ENCODE measurements at regions not wholly inside any gene's neighbourhood (a gene's known extent, or its start where the extent isn't known, plus 50 kb on each side); places are given as distances from the start of the nearest gene placed in this dataset.

DNA sequence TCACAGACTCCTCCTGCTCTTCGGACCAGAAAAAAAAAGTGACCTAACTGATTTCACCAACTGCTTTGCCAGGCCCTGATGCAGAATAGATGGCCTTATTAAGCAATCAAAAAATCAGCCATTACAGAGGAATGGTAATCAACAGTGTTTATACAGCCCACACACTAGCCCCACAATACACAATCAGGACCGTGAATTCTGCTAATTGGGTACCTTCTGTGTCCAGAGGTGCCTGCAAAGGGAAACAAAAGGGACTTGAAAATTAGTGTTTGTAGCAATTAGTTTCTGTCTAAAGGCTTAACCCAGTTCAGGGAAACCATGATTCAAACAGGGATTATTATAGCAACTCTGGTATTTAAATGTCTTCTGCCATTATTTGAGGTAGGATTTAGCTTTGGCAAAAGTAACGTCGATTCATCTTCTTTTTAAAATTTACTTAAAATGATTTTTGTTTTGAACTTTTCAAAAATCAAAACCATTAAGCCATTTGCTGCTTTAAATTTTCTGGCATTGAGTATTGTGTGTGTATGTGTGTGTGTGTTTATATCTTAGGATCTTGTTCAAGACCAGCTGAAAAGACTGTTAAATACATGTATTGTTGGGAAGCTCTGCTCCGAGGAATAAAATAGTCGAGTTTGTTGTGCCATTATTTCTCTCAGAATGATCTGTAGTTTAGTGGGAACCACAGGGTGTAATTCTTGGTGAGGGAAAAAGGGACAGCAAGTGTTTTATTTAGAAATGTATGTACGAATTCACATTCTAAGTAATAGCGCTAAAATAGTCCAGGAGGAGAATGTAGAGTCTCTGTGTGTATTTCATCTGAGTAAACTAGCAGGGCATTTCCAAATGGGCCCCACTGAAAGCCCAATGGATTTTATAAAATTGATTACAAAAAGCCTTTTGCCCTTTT lies 156.1 kb downstream of the PTCSC3 start:
- no peak for TF ChIP-seq EGR1 (IDR thresholded peaks at IDR 0.05; ENCODE audit: low read depth in 2 of 2)
- TF ChIP-seq, protein P1, sequence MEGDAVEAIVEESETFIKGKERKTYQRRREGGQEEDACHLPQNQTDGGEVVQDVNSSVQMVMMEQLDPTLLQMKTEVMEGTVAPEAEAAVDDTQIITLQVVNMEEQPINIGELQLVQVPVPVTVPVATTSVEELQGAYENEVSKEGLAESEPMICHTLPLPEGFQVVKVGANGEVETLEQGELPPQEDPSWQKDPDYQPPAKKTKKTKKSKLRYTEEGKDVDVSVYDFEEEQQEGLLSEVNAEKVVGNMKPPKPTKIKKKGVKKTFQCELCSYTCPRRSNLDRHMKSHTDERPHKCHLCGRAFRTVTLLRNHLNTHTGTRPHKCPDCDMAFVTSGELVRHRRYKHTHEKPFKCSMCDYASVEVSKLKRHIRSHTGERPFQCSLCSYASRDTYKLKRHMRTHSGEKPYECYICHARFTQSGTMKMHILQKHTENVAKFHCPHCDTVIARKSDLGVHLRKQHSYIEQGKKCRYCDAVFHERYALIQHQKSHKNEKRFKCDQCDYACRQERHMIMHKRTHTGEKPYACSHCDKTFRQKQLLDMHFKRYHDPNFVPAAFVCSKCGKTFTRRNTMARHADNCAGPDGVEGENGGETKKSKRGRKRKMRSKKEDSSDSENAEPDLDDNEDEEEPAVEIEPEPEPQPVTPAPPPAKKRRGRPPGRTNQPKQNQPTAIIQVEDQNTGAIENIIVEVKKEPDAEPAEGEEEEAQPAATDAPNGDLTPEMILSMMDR (IDR thresholded peaks at IDR 0.05; ENCODE audit: low read depth, low read length, missing input control), result no peak
- TF ChIP-seq GABPA (IDR thresholded peaks at IDR 0.05 in 1 of 2, conservative IDR thresholded peaks at IDR 0.05 in 1 of 2), result no peak
- TF ChIP-seq RAD21 (IDR thresholded peaks at IDR 0.05), result no peak
- no peak for TF ChIP-seq JUND (IDR thresholded peaks at IDR 0.05)
- TF ChIP-seq TAF1 (conservative IDR thresholded peaks at IDR 0.05), result no peak
- TF ChIP-seq, protein P2, sequence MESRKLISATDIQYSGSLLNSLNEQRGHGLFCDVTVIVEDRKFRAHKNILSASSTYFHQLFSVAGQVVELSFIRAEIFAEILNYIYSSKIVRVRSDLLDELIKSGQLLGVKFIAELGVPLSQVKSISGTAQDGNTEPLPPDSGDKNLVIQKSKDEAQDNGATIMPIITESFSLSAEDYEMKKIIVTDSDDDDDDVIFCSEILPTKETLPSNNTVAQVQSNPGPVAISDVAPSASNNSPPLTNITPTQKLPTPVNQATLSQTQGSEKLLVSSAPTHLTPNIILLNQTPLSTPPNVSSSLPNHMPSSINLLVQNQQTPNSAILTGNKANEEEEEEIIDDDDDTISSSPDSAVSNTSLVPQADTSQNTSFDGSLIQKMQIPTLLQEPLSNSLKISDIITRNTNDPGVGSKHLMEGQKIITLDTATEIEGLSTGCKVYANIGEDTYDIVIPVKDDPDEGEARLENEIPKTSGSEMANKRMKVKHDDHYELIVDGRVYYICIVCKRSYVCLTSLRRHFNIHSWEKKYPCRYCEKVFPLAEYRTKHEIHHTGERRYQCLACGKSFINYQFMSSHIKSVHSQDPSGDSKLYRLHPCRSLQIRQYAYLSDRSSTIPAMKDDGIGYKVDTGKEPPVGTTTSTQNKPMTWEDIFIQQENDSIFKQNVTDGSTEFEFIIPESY (IDR thresholded peaks at IDR 0.05), result no peak
- TF ChIP-seq, protein P3, sequence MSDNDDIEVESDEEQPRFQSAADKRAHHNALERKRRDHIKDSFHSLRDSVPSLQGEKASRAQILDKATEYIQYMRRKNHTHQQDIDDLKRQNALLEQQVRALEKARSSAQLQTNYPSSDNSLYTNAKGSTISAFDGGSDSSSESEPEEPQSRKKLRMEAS (IDR thresholded peaks at IDR 0.05), result no peak
- no peak for TF ChIP-seq FOXA1 (IDR thresholded peaks at IDR 0.05)
- TF ChIP-seq YY1 (IDR thresholded peaks at IDR 0.05), result no peak
